Peyer's patch (tissue), 4 donors: ENCODE measurements at regions not wholly inside any gene's neighbourhood (a gene's known extent, or its start where the extent isn't known, plus 50 kb on each side); places are given as distances from the start of the nearest gene placed in this dataset.

Experiments used
- CTCF ChIP-seq, 6 experiments: fragments of 450-650 bp in 4 of 6; fragments of 200-600 bp in 2 of 6; sonication (generic) in 1 of 6; IDR thresholded peaks; one replicate each; pipeline ENCODE4 v1.5.1; 2017 to 2019; ENCODE audit warnings: antibody characterized with exemption in 6 of 6, mild to moderate bottlenecking in 3 of 6, moderate library complexity in 1 of 6
- POLR2A ChIP-seq, 2 donors: fragments of 450-650 bp; IDR thresholded peaks; one replicate each; pipeline ENCODE4 v1.5.1; 2017; ENCODE audit warnings: antibody characterized with exemption in 2 of 2, mild to moderate bottlenecking in 2 of 2, moderate library complexity in 2 of 2

- no peak for TF ChIP-seq CTCF (IDR thresholded peaks at IDR 0.05)
- no peak for TF ChIP-seq POLR2A (IDR thresholded peaks at IDR 0.05)
These were observed 49.9 kb upstream of the CCDC174 start for GRCh38 chr3:14601692-14602005.
